GM12874 (cell line): ENCODE measurements at regions not wholly inside any gene's neighbourhood (a gene's known extent, or its start where the extent isn't known, plus 50 kb on each side); places are given as distances from the start of the nearest gene placed in this dataset.

Source experiments
- TF ChIP-seq, protein P1 (sequence below): IDR thresholded peaks from 2 replicates; pipeline ENCODE4 v1.5.1; 2011; ENCODE audit warnings: low read depth, mild to moderate bottlenecking, control low read depth, low read length, moderate library complexity; ENCODE audit not compliant: insufficient read depth

DNA sequence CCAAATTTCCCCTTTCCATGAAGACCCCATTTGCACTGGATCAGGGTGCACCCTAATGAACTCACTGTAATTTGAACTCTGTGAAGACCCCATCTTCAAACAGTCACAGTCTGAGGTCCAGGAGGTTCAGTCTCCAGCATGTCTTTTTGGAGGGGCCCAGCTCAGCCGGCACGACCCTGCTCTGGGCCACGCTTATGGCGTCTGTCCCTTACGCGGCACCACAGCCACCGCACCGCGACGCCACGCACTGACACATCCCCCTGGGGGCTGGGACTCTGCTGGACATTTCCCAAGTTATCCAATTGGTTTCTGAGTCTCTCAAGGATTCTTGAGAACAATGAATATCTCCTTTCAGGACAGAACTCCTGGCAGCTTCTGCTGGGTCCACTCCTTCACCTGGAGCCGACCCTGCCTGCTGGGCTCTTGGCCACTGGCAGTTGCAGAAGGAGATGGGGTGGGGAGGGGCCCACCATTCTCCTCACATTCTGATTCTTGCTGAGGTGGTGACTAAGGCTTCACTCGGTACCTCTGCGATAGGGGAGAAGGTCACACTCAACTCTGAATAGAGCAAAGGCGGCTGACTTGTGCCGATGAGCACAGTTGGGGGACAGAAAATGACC lies 124.0 kb downstream of the RTP5 start:
- TF ChIP-seq, protein P1, sequence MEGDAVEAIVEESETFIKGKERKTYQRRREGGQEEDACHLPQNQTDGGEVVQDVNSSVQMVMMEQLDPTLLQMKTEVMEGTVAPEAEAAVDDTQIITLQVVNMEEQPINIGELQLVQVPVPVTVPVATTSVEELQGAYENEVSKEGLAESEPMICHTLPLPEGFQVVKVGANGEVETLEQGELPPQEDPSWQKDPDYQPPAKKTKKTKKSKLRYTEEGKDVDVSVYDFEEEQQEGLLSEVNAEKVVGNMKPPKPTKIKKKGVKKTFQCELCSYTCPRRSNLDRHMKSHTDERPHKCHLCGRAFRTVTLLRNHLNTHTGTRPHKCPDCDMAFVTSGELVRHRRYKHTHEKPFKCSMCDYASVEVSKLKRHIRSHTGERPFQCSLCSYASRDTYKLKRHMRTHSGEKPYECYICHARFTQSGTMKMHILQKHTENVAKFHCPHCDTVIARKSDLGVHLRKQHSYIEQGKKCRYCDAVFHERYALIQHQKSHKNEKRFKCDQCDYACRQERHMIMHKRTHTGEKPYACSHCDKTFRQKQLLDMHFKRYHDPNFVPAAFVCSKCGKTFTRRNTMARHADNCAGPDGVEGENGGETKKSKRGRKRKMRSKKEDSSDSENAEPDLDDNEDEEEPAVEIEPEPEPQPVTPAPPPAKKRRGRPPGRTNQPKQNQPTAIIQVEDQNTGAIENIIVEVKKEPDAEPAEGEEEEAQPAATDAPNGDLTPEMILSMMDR: no peak

DNA sequence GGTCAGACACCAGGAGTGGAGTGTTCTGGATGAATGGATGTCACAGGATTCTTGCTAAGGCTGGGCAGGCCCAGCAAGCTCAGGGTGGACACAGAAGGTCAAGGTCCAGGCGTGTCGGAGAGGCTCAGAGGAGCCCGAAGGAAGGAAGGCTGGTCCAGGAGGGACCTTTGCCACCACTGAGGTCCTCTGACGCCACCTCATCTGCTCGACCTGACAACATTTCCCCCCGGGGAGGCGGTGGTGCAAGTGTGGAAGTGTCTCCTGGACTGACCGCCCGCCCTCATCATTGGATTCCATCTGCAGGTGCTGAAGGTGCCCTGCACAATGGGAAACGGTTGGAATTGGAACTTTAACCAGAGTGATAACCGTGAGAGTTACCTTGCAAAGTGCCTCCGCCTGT lies 124.6 kb downstream of the RTP5 start:
- TF ChIP-seq, protein P1: no peak

DNA sequence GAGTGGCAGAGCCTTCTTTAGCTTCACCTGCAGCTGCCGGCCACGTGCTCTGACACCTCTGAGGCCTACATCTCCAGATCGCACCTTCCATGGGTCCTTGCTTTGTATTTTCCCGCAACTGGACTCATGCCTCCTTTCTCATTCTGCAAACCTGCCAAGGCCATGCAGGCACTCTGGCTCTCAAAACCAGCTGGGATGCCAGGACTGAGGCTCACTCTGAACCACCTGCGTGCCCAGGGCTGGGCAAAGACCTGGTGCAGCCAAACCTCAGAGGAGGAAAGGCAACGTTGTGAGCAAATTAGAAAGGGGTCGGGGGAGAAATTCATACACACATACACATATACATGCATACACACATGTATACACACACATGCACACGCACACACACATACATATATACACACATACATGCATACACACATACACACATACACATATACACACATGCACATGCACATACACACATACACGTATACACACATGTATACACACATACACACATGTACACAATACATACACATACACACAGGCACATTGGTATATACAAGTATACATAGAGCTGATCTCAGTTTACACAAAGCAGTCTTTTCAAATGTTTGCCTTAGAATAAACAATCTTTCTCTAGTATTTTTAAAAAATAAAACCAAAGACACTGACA lies 125.2 kb downstream of the RTP5 start:
- TF ChIP-seq, protein P1: no peak

DNA sequence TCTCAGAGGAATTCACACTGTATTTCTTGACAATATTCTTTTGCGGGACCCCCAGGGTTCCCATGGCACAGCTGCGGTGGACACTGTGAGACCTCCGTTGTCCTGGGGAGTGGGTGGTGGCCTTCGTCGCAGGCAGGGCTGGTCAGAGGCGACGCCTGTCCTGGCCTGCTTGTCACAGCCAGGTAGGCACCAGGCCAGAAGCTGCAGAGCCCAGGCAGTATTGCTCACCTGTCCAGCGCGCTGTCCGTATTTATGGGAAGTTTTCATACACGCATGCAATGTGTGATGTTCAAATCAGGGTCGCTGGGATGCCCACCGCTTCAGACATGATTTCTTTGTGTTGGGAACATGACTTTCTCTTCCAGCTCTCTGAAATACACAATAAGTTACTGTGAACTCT lies 126.6 kb downstream of the RTP5 start:
- TF ChIP-seq, protein P1: no peak

DNA sequence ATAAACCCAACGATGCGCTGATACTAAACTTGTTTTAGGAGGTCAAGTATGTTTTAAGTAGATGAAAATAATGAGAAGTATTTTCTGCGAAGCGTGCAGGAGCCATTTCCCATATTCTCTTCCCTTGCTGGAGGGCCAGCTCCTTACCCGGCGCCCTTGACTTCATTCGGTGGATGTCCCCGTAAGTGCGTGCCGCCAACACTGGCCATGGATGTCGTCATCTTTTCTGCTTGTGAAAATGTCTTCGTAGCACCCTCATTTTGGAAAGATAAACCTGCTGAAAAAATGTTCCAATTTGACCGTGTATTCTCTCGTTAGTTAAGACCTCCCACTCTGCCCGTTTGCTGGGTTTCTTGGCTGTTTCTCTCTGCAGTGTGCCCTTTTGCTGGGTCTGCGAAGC lies 127.5 kb downstream of the RTP5 start:
- TF ChIP-seq, protein P1: no peak

DNA sequence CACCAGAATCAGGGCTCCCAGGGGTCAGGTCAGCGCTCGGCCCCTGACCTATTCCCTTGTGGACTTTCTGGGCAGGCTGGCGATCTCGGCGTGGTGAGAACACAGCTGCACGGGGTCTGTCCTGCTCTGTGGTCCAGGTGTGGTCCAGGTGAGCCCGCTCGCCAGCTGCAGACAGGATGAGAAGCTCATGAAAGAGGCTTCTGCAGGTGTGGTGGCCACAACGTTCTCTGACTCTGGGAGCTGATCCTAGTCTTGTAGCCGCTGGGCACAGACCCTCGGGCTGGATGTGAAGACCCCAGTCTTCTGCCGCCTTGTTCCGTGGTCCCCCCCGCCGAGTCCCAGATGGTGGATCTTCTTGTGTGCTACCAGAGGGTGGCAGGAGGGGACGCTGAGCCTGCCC lies 129.7 kb downstream of the RTP5 start:
- TF ChIP-seq, protein P1: no peak

DNA sequence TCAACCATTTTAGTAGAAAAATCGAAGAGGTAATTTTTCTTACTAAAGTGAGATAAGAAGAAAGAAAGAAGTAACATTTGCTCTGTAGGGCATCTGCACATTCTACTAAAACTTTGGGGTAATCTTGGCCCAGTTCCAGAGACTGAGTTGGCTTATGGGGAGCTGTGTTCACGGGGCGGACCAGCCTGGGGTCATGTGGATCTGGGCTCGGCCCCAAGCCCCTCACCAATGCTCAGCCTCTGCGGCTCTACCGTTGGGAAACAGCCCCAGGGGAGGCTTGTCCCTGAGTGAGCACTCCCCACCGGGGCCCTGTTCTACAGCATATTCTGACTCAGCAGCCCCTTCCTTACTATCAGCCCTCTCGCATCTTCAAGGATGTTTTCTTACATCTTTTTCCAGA lies 132.3 kb downstream of the RTP5 start:
- TF ChIP-seq, protein P1: no peak

DNA sequence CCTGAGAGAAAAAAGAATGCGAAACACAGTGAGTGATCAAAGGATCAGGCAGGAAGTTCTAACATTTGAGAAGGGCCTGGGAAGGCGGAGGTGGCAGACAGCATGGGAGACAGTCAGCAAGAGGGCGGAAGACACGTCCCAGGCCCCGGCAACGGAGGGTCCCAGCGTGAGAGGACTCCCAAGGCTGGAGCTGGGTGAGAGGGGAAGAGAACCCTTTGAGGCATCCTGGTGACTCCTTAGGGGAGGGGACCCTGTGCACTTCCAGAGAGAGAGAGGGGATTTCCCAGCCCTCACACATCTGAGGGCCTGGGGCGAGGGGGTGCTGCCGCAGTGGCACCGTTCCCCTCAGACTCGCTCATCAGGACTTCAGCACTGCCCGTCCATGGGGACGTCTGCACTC lies 133.4 kb downstream of the RTP5 start:
- TF ChIP-seq, protein P1: no peak
